ENCODE measurements at regions not wholly inside any gene's neighbourhood (a gene's known extent, or its start where the extent isn't known, plus 50 kb on each side); places are given as distances from the start of the nearest gene placed in this dataset.
A peak's percentile ranks its signal among the peaks of the same experiment; 100 is the strongest.

- Histone ChIP-seq H4K91ac (ENCODE audit: insufficient read length, low read depth, low read length) (no peak overlapping the region), H3K4me1 (ENCODE audit: insufficient read depth, low read length) (no peaks in the 10 kb centered on the region), H2AFZ (ENCODE audit: low read length) (no peak overlapping the region), H3K23ac (ENCODE audit: insufficient read length, low read depth, low read length) (no peak overlapping the region), H2BK20ac (ENCODE audit: low read depth, low read length, poor library complexity, severe bottlenecking) (no peak overlapping the region), H3K27me3 (ENCODE audit: insufficient read depth, low read length) (no peaks in the 10 kb centered on the region), H2AK5ac (ENCODE audit: insufficient read length, low read length) (no peak overlapping the region), H4K20me1 (ENCODE audit: control insufficient read depth, insufficient read depth, insufficient read length) (no peaks in the 10 kb centered on the region), H2BK15ac (ENCODE audit: low read depth, low read length) (no peak overlapping the region), H3K23me2 (ENCODE audit: insufficient read length, low read depth, low read length, poor library complexity, severe bottlenecking) (no peaks in the 10 kb centered on the region), H3K18ac (ENCODE audit: insufficient read length, low read depth, low read length) (no peak overlapping the region), H3K27ac (ENCODE audit: insufficient read length, low read depth, low read length) (no peak overlapping the region), H3K79me2 (ENCODE audit: insufficient read depth, low read length) (no peaks in the 10 kb centered on the region), H4K8ac (replicated peaks; ENCODE audit: insufficient read length, low read depth, low read length) (no peak overlapping the region), H2BK5ac (ENCODE audit: insufficient read length, low read length) (no peak overlapping the region), H3K4ac (ENCODE audit: low read depth, low read length) (no peak overlapping the region), H2BK12ac (ENCODE audit: insufficient read length, low read depth, low read length) (no peak overlapping the region), H3K9ac (ENCODE audit: extremely low read depth, insufficient read length, low read length) (no peak overlapping the region), H3K56ac (ENCODE audit: insufficient read length, low read depth, low read length) (no peak overlapping the region), H3K9me3 (ENCODE audit: control insufficient read depth, low read depth, low read length) (no peaks in the 10 kb centered on the region), H2BK120ac (ENCODE audit: low read depth, low read length, poor library complexity, severe bottlenecking) (no peak overlapping the region), H4K5ac (ENCODE audit: insufficient read length, low read depth, low read length) (no peak overlapping the region), H3K4me2 (ENCODE audit: insufficient read depth, insufficient read length, low read length) (no peak overlapping the region), H3K14ac (ENCODE audit: insufficient read depth, low read length) (no peak overlapping the region), H3T11ph (ENCODE audit: low read length) (no peak overlapping the region), H3K79me1 (ENCODE audit: insufficient read depth, low read depth, low read length, poor library complexity, severe bottlenecking) (no peaks in the 10 kb centered on the region)
- no peak for TF ChIP-seq CTCF (conservative IDR thresholded peaks at IDR 0.05)
- H3K4me3 Mint-ChIP-seq = no peak overlapping the region
- H3K9me3 Mint-ChIP-seq = peaks cover 51 to 59% of the 10 kb centered on the region in 2 experiments
- DNase-seq = peak; percentile 31
- no peaks in the 10 kb centered on the region for H3K4me1 Mint-ChIP-seq
- H3K36me3 Mint-ChIP-seq (ENCODE audit: insufficient read depth in 1 of 3, low read depth in 3 of 3) = peaks cover 35 to 54% (median 47%) of the 10 kb centered on the region in 3 experiments
- no peak overlapping the region for H3K27ac Mint-ChIP-seq
- WGBS (ENCODE audit: extremely low coverage, insufficient read length, low lambda C conversion rate) = no CpG with 5 or more reads among the region's 5 CpGs
- no peaks in the 10 kb centered on the region for H3K27me3 Mint-ChIP-seq (ENCODE audit: low read depth)
Observed at GRCh38 chr4:19063662-19064061, 1042.1 kb upstream of the LCORL start.
